ENCODE measurements at regions not wholly inside any gene's neighbourhood (a gene's known extent, or its start where the extent isn't known, plus 50 kb on each side); places are given as distances from the start of the nearest gene placed in this dataset.

GRCh38 chr11:16584569-16584968 is 153.9 kb upstream of the C11orf58 start:
- no peak for TF ChIP-seq CTCF (IDR thresholded peaks at IDR 0.05)
- no peak for TF ChIP-seq POLR2A (IDR thresholded peaks at IDR 0.05)
- TF ChIP-seq POLR2AphosphoS5 (IDR thresholded peaks at IDR 0.05): no peak
